H9 (cell line): ENCODE measurements at regions not wholly inside any gene's neighbourhood (a gene's known extent, or its start where the extent isn't known, plus 50 kb on each side); places are given as distances from the start of the nearest gene placed in this dataset.

Source experiments
- DNase-seq: peaks from one replicate; pipeline ENCODE4 v3.0.0-alpha.2; 2017
- H2AFZ ChIP-seq: one replicate; pipeline ENCODE4 v1.6.1; 2013; ENCODE audit warnings: mild to moderate bottlenecking, low read length, control low read depth, moderate library complexity
- H2AK5ac ChIP-seq: 2 replicates; pipeline ENCODE4 v1.6.1; 2013; ENCODE audit warnings: low read length, control low read depth, mixed read lengths; ENCODE audit not compliant: insufficient read length
- H2BK120ac ChIP-seq: one replicate; pipeline ENCODE4 v1.6.1; 2013; ENCODE audit warnings: low read depth, mild to moderate bottlenecking, low read length, control low read depth, inconsistent platforms; ENCODE audit not compliant: poor library complexity, severe bottlenecking
- H2BK12ac ChIP-seq: 2 replicates; pipeline ENCODE4 v1.6.1; 2013; ENCODE audit warnings: low read length, control low read depth, mixed read lengths, low read depth; ENCODE audit not compliant: insufficient read length
- H2BK15ac ChIP-seq: 2 replicates; pipeline ENCODE4 v1.6.1; 2013; ENCODE audit warnings: low read depth, low read length, control low read depth
- H2BK20ac ChIP-seq: one replicate; pipeline ENCODE4 v1.6.1; 2013; ENCODE audit warnings: low read depth, mild to moderate bottlenecking, low read length, control low read depth, inconsistent platforms; ENCODE audit not compliant: poor library complexity, severe bottlenecking
- H2BK5ac ChIP-seq: 2 replicates; pipeline ENCODE4 v1.6.1; 2013; ENCODE audit warnings: low read length, control low read depth, mixed read lengths; ENCODE audit not compliant: insufficient read length
- H3K14ac ChIP-seq: 2 replicates; pipeline ENCODE4 v1.6.1; 2013; ENCODE audit warnings: low read length, control low read depth; ENCODE audit not compliant: insufficient read depth
- H3K18ac ChIP-seq: 2 replicates; pipeline ENCODE4 v1.6.1; 2013; ENCODE audit warnings: low read depth, mild to moderate bottlenecking, mixed read lengths, low read length, control low read depth; ENCODE audit not compliant: insufficient read length
- H3K23ac ChIP-seq: 2 replicates; pipeline ENCODE4 v1.6.1; 2013; ENCODE audit warnings: low read length, control low read depth, mixed read lengths, low read depth; ENCODE audit not compliant: insufficient read length
- H3K23me2 ChIP-seq: 2 replicates; pipeline ENCODE4 v1.6.1; 2013; ENCODE audit warnings: low read depth, mild to moderate bottlenecking, mixed read lengths, low read length, control low read depth; ENCODE audit not compliant: insufficient read length, poor library complexity, severe bottlenecking
- H3K27ac ChIP-seq: 2 replicates; pipeline ENCODE4 v1.5.1; 2013; ENCODE audit warnings: low read length, control low read depth, mixed read lengths, low read depth; ENCODE audit not compliant: insufficient read length
- H3K27me3 ChIP-seq: 2 replicates; pipeline ENCODE4 v1.6.1; 2013; ENCODE audit warnings: low read length, control low read depth, inconsistent platforms; ENCODE audit not compliant: insufficient read depth
- H3K4ac ChIP-seq: 2 replicates; pipeline ENCODE4 v1.6.1; 2013; ENCODE audit warnings: low read depth, mild to moderate bottlenecking, control low read depth, inconsistent platforms, low read length, moderate library complexity
- H3K4me1 ChIP-seq: 2 replicates; pipeline ENCODE4 v1.6.1; 2013; ENCODE audit warnings: low read length, control low read depth, inconsistent platforms; ENCODE audit not compliant: insufficient read depth
- H3K4me2 ChIP-seq: 2 replicates; pipeline ENCODE4 v1.6.1; 2013; ENCODE audit warnings: low read length, control low read depth, mixed read lengths; ENCODE audit not compliant: insufficient read length, insufficient read depth
- H3K56ac ChIP-seq: 2 replicates; pipeline ENCODE4 v1.6.1; 2013; ENCODE audit warnings: low read depth, mild to moderate bottlenecking, mixed read lengths, low read length, control low read depth; ENCODE audit not compliant: insufficient read length
- H3K79me1 ChIP-seq: 2 replicates; pipeline ENCODE4 v1.6.1; 2013; ENCODE audit warnings: low read depth, mild to moderate bottlenecking, moderate library complexity, low read length, control low read depth, inconsistent platforms; ENCODE audit not compliant: insufficient read depth, poor library complexity, severe bottlenecking
- H3K79me2 ChIP-seq: 2 replicates; pipeline ENCODE4 v1.6.1; 2013; ENCODE audit warnings: low read length, control low read depth, inconsistent platforms; ENCODE audit not compliant: insufficient read depth
- H3K9ac ChIP-seq: 2 replicates; pipeline ENCODE4 v1.6.1; 2013; ENCODE audit warnings: low read length, control low read depth, mixed read lengths; ENCODE audit not compliant: insufficient read length; ENCODE audit errors: extremely low read depth
- H3K9me3 ChIP-seq: one replicate; pipeline ENCODE4 v1.6.1; 2013; ENCODE audit warnings: low read depth, low read length, inconsistent platforms; ENCODE audit not compliant: control insufficient read depth
- H3T11ph ChIP-seq: one replicate; pipeline ENCODE4 v1.6.1; 2013; ENCODE audit warnings: mild to moderate bottlenecking, low read length, control low read depth, inconsistent platforms
- H4K20me1 ChIP-seq: one replicate; pipeline ENCODE4 v1.6.1; 2013; ENCODE audit not compliant: control insufficient read depth, insufficient read length, insufficient read depth
- H4K5ac ChIP-seq: 2 replicates; pipeline ENCODE4 v1.6.1; 2013; ENCODE audit warnings: low read depth, mild to moderate bottlenecking, mixed read lengths, low read length, control low read depth; ENCODE audit not compliant: insufficient read length
- H4K8ac ChIP-seq: replicated peaks from 2 replicates; pipeline ENCODE4 v1.6.1; 2013; ENCODE audit warnings: low read length, control low read depth, mixed read lengths, low read depth; ENCODE audit not compliant: insufficient read length
- H4K91ac ChIP-seq: 2 replicates; pipeline ENCODE4 v1.6.1; 2013; ENCODE audit warnings: low read depth, mild to moderate bottlenecking, moderate library complexity, mixed read lengths, low read length, control low read depth; ENCODE audit not compliant: insufficient read length
- H3K27ac Mint-ChIP-seq, 3 experiments: 2 replicates in 2 of 3; 3 replicates in 1 of 3; pipeline ENCODE4 v1.8.0; 2020 to 2021; ENCODE audit warnings: mixed read lengths in 3 of 3, mild to moderate bottlenecking in 1 of 3, moderate library complexity in 1 of 3
- H3K27me3 Mint-ChIP-seq: 2 replicates; pipeline ENCODE4 v1.8.0; 2021; ENCODE audit warnings: low read depth, mild to moderate bottlenecking, moderate library complexity, mixed read lengths
- H3K36me3 Mint-ChIP-seq, 3 experiments: 2 replicates in 2 of 3; 3 replicates in 1 of 3; pipeline ENCODE4 v1.8.0; 2020 to 2021; ENCODE audit warnings: low read depth in 3 of 3, mixed read lengths in 3 of 3; ENCODE audit not compliant: insufficient read depth in 1 of 3
- H3K4me1 Mint-ChIP-seq, 2 experiments: 2 replicates each; pipeline ENCODE4 v1.8.0; 2020; ENCODE audit warnings: mixed read lengths in 2 of 2
- H3K4me3 Mint-ChIP-seq, 2 experiments: 2 replicates in 1 of 2; 3 replicates in 1 of 2; pipeline ENCODE4 v1.8.0; 2020 to 2021; ENCODE audit warnings: mild to moderate bottlenecking in 2 of 2, mixed read lengths in 2 of 2, moderate library complexity in 1 of 2
- H3K9me3 Mint-ChIP-seq, 2 experiments: 2 replicates in 1 of 2; 3 replicates in 1 of 2; pipeline ENCODE4 v1.8.0; 2020; ENCODE audit warnings: mild to moderate bottlenecking in 2 of 2, mixed read lengths in 2 of 2, moderate library complexity in 1 of 2
- WGBS: extraction: QIAGEN DNeasy Blood & Tissue Kit; methylation state at CpG from one replicate; pipeline ENCODE4 v1.1.7; 2013; ENCODE audit warnings: missing lambda C conversion rate, low lambda C conversion rate, mixed read lengths; ENCODE audit not compliant: insufficient read length; ENCODE audit errors: extremely low coverage; 5-methylcytosine and 5-hydroxymethylcytosine counted together
- TF ChIP-seq, protein P1 (sequence below): fragments of 200-600 bp; sonication (generic); conservative IDR thresholded peaks from 3 replicates; pipeline ENCODE4 v1.8.0; 2021; ENCODE audit warnings: antibody characterized with exemption, mild to moderate bottlenecking

DNA sequence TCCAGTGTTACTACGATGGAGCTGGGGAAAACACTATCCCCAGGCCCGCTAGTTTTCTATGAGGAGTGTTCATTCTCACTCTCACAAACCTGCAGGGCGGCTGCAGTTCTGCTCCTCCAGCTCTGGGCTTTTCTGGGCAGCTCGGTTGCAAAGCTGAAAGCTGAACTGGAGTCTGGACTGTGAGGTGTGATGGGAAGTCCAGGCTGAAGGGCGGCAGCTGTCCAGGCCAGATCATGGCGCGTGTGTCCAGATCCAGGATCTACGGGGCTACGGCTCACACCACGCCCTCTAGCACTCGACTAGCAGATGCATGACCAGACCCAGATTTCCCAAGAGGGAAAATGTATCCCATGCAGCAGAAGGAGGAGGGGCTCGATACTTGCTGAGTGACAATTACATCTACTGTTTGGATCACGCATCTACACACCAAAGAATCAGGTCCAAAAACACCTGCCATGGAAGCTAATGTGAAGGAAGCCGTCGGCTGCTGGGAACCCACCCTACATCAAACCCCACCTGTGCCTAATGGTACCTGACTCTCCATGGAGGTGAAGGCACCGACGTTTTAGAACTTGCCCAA is 555.0 kb downstream of the BRD1 start:
- no peak overlapping the region for H4K8ac ChIP-seq
- Mint-ChIP-seq H3K36me3 (peaks cover 3 to 4% (median 3%) of the 10 kb centered on the region in 3 experiments; a peak in 3 of 7 replicates), H3K4me1 (peaks cover 25 to 26% of the 10 kb centered on the region in 2 experiments), H3K4me3 (no peak overlapping the region), H3K27ac (no peak overlapping the region), H3K9me3 (peaks cover 2 to 6% of the 10 kb centered on the region in 2 experiments; a peak in 3 of 5 replicates), H3K27me3 (peaks cover 83% of the 10 kb centered on the region)
- H4K5ac ChIP-seq, result no peak overlapping the region
- H2AFZ ChIP-seq, result no peak overlapping the region
- H3K9me3 ChIP-seq, result no peaks in the 10 kb centered on the region
- H2BK12ac ChIP-seq, result no peak overlapping the region
- no CpG with 5 or more reads among the region's 17 CpGs for WGBS
- no peaks in the 10 kb centered on the region for H3K79me1 ChIP-seq
- H3K23me2 ChIP-seq, result peaks cover 5% of the 10 kb centered on the region
- no peak overlapping the region for H2BK20ac ChIP-seq
- H3K23ac ChIP-seq, result no peak overlapping the region
- peaks cover 10% of the 10 kb centered on the region; the same call in 1 of the 2 replicates for H3K4me1 ChIP-seq
- H2AK5ac ChIP-seq, result no peak overlapping the region
- no peak overlapping the region for H2BK5ac ChIP-seq
- DNase-seq, result no peak
- H4K20me1 ChIP-seq, result no peaks in the 10 kb centered on the region
- H3K27me3 ChIP-seq, result peaks cover 5% of the 10 kb centered on the region; the same call in 1 of the 2 replicates
- no peaks in the 10 kb centered on the region for H3K79me2 ChIP-seq
- no peak overlapping the region for H3K4me2 ChIP-seq
- H3K27ac ChIP-seq, result no peak overlapping the region
- H3K4ac ChIP-seq, result no peak overlapping the region
- no peak overlapping the region for H2BK120ac ChIP-seq
- no peak overlapping the region for H3K9ac ChIP-seq
- no peak overlapping the region for H4K91ac ChIP-seq
- H3K14ac ChIP-seq, result no peak overlapping the region
- H3T11ph ChIP-seq, result no peak overlapping the region
- H3K56ac ChIP-seq, result no peak overlapping the region
- no peak overlapping the region for H2BK15ac ChIP-seq
- no peak overlapping the region for H3K18ac ChIP-seq
- TF ChIP-seq, protein P1, sequence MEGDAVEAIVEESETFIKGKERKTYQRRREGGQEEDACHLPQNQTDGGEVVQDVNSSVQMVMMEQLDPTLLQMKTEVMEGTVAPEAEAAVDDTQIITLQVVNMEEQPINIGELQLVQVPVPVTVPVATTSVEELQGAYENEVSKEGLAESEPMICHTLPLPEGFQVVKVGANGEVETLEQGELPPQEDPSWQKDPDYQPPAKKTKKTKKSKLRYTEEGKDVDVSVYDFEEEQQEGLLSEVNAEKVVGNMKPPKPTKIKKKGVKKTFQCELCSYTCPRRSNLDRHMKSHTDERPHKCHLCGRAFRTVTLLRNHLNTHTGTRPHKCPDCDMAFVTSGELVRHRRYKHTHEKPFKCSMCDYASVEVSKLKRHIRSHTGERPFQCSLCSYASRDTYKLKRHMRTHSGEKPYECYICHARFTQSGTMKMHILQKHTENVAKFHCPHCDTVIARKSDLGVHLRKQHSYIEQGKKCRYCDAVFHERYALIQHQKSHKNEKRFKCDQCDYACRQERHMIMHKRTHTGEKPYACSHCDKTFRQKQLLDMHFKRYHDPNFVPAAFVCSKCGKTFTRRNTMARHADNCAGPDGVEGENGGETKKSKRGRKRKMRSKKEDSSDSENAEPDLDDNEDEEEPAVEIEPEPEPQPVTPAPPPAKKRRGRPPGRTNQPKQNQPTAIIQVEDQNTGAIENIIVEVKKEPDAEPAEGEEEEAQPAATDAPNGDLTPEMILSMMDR, result no peak
